ENCODE measurements at regions not wholly inside any gene's neighbourhood (a gene's known extent, or its start where the extent isn't known, plus 50 kb on each side); places are given as distances from the start of the nearest gene placed in this dataset.
"Not testable (repeated sequence)": the region's sequence is repeated elsewhere in the genome, so short reads cannot be mapped to it uniquely, and the experiment has no call there.

GRCh38 chr6:86731631-86732030 lies 205.7 kb upstream of the HTR1E start:
- not testable (repeated sequence) for DNase-seq, ATAC-seq

GRCh38 chr6:86730772-86731171 lies 206.6 kb upstream of the HTR1E start:
- not testable (repeated sequence) for ATAC-seq, DNase-seq

GRCh38 chr6:86730216-86730615 lies 207.1 kb upstream of the HTR1E start:
- DNase-seq = no peak

GRCh38 chr6:86728976-86729375 lies 208.4 kb upstream of the HTR1E start:
- DNase-seq (no peak), ATAC-seq (no peak)

More at GRCh38 chr6:86730216-86730615, 207.1 kb upstream of the HTR1E start:
- no peak for ATAC-seq

- DNase-seq (no peak), ATAC-seq (no peak)
Observed at GRCh38 chr6:86724695-86725094, 212.6 kb upstream of the HTR1E start.

GRCh38 chr6:86723729-86724128 lies 213.6 kb upstream of the HTR1E start:
- no peak for DNase-seq
- no peak for ATAC-seq

- DNase-seq (no peak), ATAC-seq (no peak)
Observed at GRCh38 chr6:86723151-86723550, 214.2 kb upstream of the HTR1E start.

- ATAC-seq = no peak
- DNase-seq = no peak
Observed at GRCh38 chr6:86722131-86722530, 215.2 kb upstream of the HTR1E start.

GRCh38 chr6:86715676-86716075 lies 221.7 kb upstream of the HTR1E start:
- DNase-seq (no peak), ATAC-seq (no peak)

- ATAC-seq (no peak), DNase-seq (no peak)
Observed at GRCh38 chr6:86712039-86712438, 225.3 kb upstream of the HTR1E start.

- DNase-seq = no peak
- ATAC-seq = no peak
Observed at GRCh38 chr6:86707545-86708120, 229.7 kb upstream of the HTR1E start.

GRCh38 chr6:86706449-86706848 lies 230.9 kb upstream of the HTR1E start:
- ATAC-seq (no peak), DNase-seq (no peak)

GRCh38 chr6:86701228-86701627 lies 236.1 kb upstream of the HTR1E start:
- not testable (repeated sequence) for DNase-seq, ATAC-seq

GRCh38 chr6:86686496-86686895 lies 250.8 kb upstream of the HTR1E start:
- no peak for ATAC-seq
- no peak for DNase-seq

GRCh38 chr6:86685230-86685797 lies 252.0 kb upstream of the HTR1E start:
- ATAC-seq (no peak), DNase-seq (no peak)

GRCh38 chr6:86683132-86683908 lies 254.0 kb upstream of the HTR1E start:
- DNase-seq = no peak
- ATAC-seq = no peak

- ATAC-seq = no peak
- DNase-seq = no peak
Observed at GRCh38 chr6:86682297-86682696, 255.0 kb upstream of the HTR1E start.

- not testable (repeated sequence) for ATAC-seq, DNase-seq
Observed at GRCh38 chr6:86681140-86681539, 256.2 kb upstream of the HTR1E start.

- DNase-seq, ATAC-seq: not testable (repeated sequence)
Observed at GRCh38 chr6:86672125-86672524, 265.2 kb upstream of the HTR1E start.

GRCh38 chr6:86657192-86657591 lies 280.1 kb upstream of the HTR1E start:
- ATAC-seq = no peak
- DNase-seq = no peak

- ATAC-seq (no peak), DNase-seq (no peak)
Observed at GRCh38 chr6:86629123-86629522, 308.2 kb upstream of the HTR1E start.

GRCh38 chr6:86619428-86619827 lies 317.9 kb upstream of the HTR1E start:
- no peak for ATAC-seq

GRCh38 chr6:86615299-86615698 lies 322.0 kb upstream of the HTR1E start:
- ATAC-seq (no peak), DNase-seq (no peak)

More at GRCh38 chr6:86619428-86619827, 317.9 kb upstream of the HTR1E start:
- DNase-seq = no peak
